ENCODE measurements at regions not wholly inside any gene's neighbourhood (a gene's known extent, or its start where the extent isn't known, plus 50 kb on each side); places are given as distances from the start of the nearest gene placed in this dataset.

DNA sequence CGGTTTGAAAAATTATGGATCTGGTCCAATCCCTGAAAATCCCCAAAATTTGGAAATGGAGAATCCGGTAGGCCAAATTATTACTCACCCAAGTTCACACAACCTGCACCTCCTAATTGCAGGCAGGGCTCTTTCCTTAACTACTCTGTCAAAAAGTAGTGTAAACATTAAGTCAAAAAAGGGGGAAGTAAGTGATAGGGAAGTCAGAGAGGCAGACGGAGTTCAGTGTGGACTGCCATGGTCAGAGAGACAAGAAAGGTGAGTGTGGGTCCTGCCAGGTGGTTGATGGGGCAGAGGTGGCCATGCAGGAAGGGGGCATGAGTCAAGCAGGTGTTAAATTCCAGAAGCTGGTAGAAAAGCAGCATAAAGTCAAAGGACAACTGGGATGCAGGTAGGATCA, 83.5 kb upstream of the CALM2 start:
- no peak overlapping the region for H3K4me3 ChIP-seq (ENCODE audit: low read depth, low read length)
- no peaks in the 10 kb centered on the region for H3K9me3 ChIP-seq (ENCODE audit: control insufficient read depth, insufficient read depth, low read length)
- no peaks in the 10 kb centered on the region for H3K36me3 ChIP-seq (ENCODE audit: control insufficient read depth, insufficient read depth, low read length)
- H3K27me3 ChIP-seq (ENCODE audit: control insufficient read depth, insufficient read depth, low read length): no peaks in the 10 kb centered on the region
- no peak overlapping the region for H3K9ac ChIP-seq (ENCODE audit: low read depth, low read length)
- peaks cover 6% of the 10 kb centered on the region for H3K4me1 ChIP-seq (ENCODE audit: control insufficient read depth, insufficient read depth, low read length)

DNA sequence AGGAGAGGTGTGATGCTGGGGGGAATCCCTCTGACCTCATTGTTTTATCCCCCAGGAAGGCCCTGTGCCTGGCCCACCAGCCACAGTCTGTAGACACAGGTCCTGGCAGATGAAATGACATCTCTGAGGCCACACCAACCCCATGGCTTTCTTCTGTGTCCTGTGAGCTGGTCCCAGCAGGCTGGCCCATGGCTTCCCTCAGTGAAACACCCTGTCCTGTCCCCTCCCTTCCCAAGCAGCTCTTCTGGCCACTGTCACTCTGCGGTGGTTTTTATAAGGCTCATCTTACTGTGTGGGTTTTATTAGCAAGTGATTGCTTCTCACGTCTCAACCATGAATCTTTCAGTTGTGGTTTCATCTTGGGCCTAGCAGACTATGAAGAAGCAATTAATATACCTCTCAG, 81.6 kb upstream of the CALM2 start:
- Histone ChIP-seq H3K9ac (ENCODE audit: low read depth, low read length) (no peak overlapping the region), H3K36me3 (ENCODE audit: control insufficient read depth, insufficient read depth, low read length) (no peaks in the 10 kb centered on the region), H3K9me3 (ENCODE audit: control insufficient read depth, insufficient read depth, low read length) (no peaks in the 10 kb centered on the region), H3K4me1 (ENCODE audit: control insufficient read depth, insufficient read depth, low read length) (peaks cover 6% of the 10 kb centered on the region), H3K27me3 (ENCODE audit: control insufficient read depth, insufficient read depth, low read length) (no peaks in the 10 kb centered on the region), H3K4me3 (ENCODE audit: low read depth, low read length) (no peak overlapping the region)

DNA sequence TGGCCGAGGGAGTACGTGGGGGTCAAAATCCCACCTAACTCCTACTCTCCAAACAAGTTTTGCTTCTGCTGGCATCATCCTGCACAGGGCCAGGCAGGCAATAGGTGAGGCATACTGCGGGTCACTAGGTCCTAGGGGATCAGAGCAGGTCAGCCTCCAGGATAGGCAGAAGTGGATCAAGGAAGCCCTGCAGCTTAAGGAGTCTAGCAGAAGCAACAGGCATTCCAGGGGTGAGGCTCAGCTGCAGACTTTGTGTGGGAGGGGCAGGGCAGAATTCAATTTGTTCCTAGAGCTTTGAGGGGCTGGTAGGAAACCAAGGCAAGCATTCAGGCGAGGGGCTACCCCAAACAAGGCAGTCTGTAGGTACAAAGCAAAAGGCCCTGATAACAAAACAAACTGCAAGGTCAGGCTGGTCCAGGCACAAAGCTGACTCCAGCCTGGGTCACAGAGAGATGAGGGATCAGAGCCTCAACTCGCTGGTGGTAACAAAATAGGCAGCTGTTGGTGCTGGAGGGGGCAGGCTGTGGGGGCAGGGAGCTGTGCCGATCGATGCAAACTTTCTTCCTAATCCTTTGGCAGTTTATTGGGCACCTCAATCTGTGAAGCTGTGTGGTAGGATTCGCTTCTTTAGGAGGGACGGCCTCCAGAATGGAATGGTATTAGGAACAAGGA, 80.2 kb upstream of the CALM2 start:
- H3K36me3 ChIP-seq (ENCODE audit: control insufficient read depth, insufficient read depth, low read length): no peaks in the 10 kb centered on the region
- H3K27me3 ChIP-seq (ENCODE audit: control insufficient read depth, insufficient read depth, low read length): no peaks in the 10 kb centered on the region
- no peak overlapping the region for H3K4me3 ChIP-seq (ENCODE audit: low read depth, low read length)
- H3K9ac ChIP-seq (ENCODE audit: low read depth, low read length): no peak overlapping the region
- H3K9me3 ChIP-seq (ENCODE audit: control insufficient read depth, insufficient read depth, low read length): no peaks in the 10 kb centered on the region
- H3K4me1 ChIP-seq (ENCODE audit: control insufficient read depth, insufficient read depth, low read length): peaks cover 6% of the 10 kb centered on the region

DNA sequence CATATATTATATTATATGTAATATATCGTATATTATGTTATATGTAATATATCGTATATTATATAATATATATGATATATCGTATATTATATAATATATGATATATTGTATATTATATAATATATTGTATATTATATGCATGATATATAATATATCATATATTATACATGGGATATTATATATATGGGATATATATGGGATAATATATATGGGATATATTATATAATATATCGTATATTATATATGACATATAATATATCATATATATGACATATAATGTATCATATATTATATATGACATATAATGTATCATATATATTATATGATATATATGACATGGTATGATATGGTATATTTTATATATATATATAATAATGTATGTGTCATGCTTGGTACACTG, 79.5 kb upstream of the CALM2 start:
- Histone ChIP-seq H3K36me3 (ENCODE audit: control insufficient read depth, insufficient read depth, low read length) (no peaks in the 10 kb centered on the region), H3K27me3 (ENCODE audit: control insufficient read depth, insufficient read depth, low read length) (no peaks in the 10 kb centered on the region), H3K9ac (ENCODE audit: low read depth, low read length) (no peak overlapping the region), H3K9me3 (ENCODE audit: control insufficient read depth, insufficient read depth, low read length) (no peaks in the 10 kb centered on the region), H3K4me3 (ENCODE audit: low read depth, low read length) (no peak overlapping the region), H3K4me1 (ENCODE audit: control insufficient read depth, insufficient read depth, low read length) (peaks cover 6% of the 10 kb centered on the region)

DNA sequence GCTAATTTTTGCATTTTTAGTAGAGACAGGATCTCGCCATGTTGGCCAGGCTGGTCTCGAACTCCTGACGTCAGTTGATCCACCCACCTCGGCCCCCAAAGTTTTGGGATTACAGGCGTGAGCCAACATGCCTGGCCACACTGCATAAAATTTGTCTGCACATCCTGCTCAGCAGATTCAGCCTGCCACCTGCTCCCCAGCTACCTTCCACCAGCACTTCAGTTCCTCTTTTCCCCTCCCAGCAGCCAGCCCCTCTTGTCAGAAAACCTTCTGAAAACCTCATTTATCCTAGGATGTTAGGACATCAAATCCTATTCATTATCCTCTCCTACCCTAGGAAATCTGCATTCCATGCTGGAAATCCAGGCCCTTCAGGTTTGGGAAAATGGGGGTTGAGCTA, 78.2 kb upstream of the CALM2 start:
- H3K4me1 ChIP-seq (ENCODE audit: control insufficient read depth, insufficient read depth, low read length): peaks cover 6% of the 10 kb centered on the region
- H3K36me3 ChIP-seq (ENCODE audit: control insufficient read depth, insufficient read depth, low read length): no peaks in the 10 kb centered on the region
- no peak overlapping the region for H3K9ac ChIP-seq (ENCODE audit: low read depth, low read length)
- no peak overlapping the region for H3K4me3 ChIP-seq (ENCODE audit: low read depth, low read length)
- H3K27me3 ChIP-seq (ENCODE audit: control insufficient read depth, insufficient read depth, low read length): no peaks in the 10 kb centered on the region
- no peaks in the 10 kb centered on the region for H3K9me3 ChIP-seq (ENCODE audit: control insufficient read depth, insufficient read depth, low read length)

DNA sequence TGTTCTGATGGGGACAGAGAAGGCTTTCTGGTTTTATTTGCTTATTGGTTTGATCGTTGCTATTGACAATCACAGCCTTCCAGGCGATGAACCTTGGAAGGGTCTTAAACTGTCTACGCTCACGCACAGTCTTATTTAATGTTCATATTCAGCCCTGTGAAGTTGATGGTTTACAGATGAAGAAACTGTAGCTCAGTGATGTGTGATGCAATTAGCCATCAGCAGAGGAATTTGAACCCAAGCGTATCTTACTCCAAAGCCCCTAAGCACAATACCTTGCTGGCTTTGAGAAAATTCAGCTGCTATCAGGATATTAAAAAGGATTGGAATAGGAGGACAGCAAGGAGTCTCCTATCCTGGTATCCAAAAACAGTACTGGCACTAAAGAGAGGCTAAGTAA, 77.1 kb upstream of the CALM2 start:
- Histone ChIP-seq H3K9me3 (ENCODE audit: control insufficient read depth, insufficient read depth, low read length) (no peaks in the 10 kb centered on the region), H3K9ac (ENCODE audit: low read depth, low read length) (no peak overlapping the region), H3K36me3 (ENCODE audit: control insufficient read depth, insufficient read depth, low read length) (no peaks in the 10 kb centered on the region), H3K4me1 (ENCODE audit: control insufficient read depth, insufficient read depth, low read length) (peaks cover 10% of the 10 kb centered on the region), H3K27me3 (ENCODE audit: control insufficient read depth, insufficient read depth, low read length) (no peaks in the 10 kb centered on the region), H3K4me3 (ENCODE audit: low read depth, low read length) (no peak overlapping the region)

DNA sequence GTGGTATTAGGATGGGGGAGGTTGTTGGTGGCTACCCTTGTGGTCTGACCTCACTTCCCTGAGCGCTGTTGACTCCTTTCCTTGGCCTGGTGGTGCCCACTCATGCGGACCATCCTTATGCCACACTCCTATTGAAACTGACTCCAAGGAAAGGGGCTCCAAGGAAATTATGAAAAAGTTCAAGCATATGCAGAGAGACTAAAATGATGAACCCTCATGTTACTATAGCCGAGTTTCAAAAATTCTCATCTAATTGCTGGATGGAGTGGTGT, 75.0 kb upstream of the CALM2 start:
- Histone ChIP-seq H3K4me1 (ENCODE audit: control insufficient read depth, insufficient read depth, low read length) (peaks cover 4% of the 10 kb centered on the region), H3K9me3 (ENCODE audit: control insufficient read depth, insufficient read depth, low read length) (no peaks in the 10 kb centered on the region), H3K4me3 (ENCODE audit: low read depth, low read length) (no peak overlapping the region), H3K9ac (ENCODE audit: low read depth, low read length) (no peak overlapping the region), H3K27me3 (ENCODE audit: control insufficient read depth, insufficient read depth, low read length) (no peaks in the 10 kb centered on the region), H3K36me3 (ENCODE audit: control insufficient read depth, insufficient read depth, low read length) (no peaks in the 10 kb centered on the region)

DNA sequence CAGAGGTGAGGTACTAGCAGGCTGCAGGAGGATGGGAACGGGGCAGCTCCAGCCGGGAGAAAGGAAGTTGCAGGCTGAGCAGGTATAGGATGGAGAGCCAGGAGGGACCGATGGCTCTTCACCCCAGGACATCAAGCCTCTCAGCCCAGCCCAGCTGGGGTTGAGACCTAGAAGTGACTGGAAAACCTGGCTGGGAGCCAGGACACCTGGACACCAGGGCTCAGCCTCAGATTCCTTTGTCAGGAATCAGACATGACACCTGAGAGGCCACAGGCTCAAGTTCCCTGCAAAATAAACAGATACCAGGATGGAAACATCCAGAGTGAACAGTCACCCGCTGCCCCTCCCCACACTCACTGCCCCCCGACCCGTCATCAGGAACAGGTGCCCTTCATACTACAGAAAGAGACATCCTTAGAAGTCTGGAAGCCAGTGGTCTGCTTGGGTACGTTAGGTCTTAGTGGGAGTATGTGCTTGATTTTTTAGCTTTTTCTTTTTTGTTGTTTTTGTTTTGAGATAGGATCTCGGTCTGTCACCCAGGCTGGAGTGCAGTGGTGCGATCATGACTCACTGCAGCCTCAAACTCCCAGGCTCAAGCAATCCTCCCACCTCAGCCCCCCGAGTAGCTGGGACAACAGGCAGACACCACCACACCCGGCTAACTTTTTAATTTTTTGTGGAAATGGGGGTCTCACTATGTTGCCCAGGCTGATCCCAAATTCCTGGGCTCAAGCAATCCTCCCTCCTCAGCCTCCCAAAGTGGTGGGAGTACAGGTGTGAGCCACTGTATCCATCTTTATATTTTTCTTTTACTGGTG, 74.5 kb upstream of the CALM2 start:
- H3K4me3 ChIP-seq (ENCODE audit: low read depth, low read length): no peak overlapping the region
- H3K4me1 ChIP-seq (ENCODE audit: control insufficient read depth, insufficient read depth, low read length): peaks cover 4% of the 10 kb centered on the region
- no peaks in the 10 kb centered on the region for H3K36me3 ChIP-seq (ENCODE audit: control insufficient read depth, insufficient read depth, low read length)
- H3K9ac ChIP-seq (ENCODE audit: low read depth, low read length): no peak overlapping the region
- no peaks in the 10 kb centered on the region for H3K9me3 ChIP-seq (ENCODE audit: control insufficient read depth, insufficient read depth, low read length)
- H3K27me3 ChIP-seq (ENCODE audit: control insufficient read depth, insufficient read depth, low read length): no peaks in the 10 kb centered on the region

DNA sequence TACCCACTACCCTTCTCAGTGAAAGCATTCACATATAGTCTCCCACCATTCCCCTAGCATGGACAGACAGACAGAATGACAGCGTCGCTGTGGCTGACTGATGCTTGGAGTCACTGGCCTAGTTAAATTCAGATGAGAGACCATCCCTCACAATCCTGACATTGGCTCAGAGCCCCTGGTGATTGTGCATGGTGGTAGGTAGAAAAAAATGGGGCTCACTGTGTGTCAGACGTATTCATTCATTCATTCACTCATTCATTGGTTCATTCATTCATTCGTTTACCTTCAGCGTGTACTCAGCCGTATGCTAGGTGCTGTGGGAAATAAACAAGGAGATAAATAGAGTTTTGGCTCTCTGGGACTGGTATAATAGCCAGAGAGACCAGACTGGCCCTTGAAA, 73.6 kb upstream of the CALM2 start:
- Histone ChIP-seq H3K4me3 (ENCODE audit: low read depth, low read length) (no peak overlapping the region), H3K9ac (ENCODE audit: low read depth, low read length) (no peak overlapping the region), H3K4me1 (ENCODE audit: control insufficient read depth, insufficient read depth, low read length) (peaks cover 4% of the 10 kb centered on the region), H3K27me3 (ENCODE audit: control insufficient read depth, insufficient read depth, low read length) (no peaks in the 10 kb centered on the region), H3K36me3 (ENCODE audit: control insufficient read depth, insufficient read depth, low read length) (no peaks in the 10 kb centered on the region), H3K9me3 (ENCODE audit: control insufficient read depth, insufficient read depth, low read length) (no peaks in the 10 kb centered on the region)

DNA sequence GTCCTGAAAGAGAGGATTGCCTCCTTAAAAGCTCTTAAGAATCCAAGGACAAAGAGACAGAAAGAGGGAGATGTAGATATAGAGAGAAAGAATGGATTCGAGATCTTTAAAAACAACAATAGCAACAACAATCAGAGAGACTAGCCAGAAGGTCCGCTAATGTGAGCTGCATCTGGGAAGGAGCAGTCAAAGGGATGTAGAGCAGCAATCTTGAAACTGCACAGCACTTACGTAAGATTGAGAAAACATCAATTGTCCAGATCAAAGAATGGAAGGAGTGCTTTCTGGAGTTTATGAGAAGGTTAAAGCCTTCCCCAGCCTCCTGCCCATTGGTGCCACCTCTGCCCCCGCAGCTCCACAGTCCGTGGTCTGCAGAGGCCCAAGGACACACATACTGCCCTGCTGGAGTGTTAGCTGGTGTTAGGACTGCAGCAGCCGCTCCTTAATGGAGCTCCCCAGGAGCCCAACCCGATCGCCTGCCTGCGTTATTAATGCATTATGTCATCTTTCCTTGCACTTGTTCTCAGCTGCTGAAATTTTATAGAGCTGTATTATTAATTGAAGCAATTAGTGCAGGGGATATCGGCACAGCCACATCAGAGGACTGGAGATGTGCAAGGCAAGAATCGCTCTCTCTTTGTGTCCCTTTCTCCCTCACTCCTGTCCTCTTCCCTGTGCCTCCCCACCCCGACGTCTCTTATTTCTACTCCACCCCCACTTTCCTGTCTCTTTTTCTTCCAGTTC, 73.0 kb upstream of the CALM2 start:
- H3K9ac ChIP-seq (ENCODE audit: low read depth, low read length): no peak overlapping the region

DNA sequence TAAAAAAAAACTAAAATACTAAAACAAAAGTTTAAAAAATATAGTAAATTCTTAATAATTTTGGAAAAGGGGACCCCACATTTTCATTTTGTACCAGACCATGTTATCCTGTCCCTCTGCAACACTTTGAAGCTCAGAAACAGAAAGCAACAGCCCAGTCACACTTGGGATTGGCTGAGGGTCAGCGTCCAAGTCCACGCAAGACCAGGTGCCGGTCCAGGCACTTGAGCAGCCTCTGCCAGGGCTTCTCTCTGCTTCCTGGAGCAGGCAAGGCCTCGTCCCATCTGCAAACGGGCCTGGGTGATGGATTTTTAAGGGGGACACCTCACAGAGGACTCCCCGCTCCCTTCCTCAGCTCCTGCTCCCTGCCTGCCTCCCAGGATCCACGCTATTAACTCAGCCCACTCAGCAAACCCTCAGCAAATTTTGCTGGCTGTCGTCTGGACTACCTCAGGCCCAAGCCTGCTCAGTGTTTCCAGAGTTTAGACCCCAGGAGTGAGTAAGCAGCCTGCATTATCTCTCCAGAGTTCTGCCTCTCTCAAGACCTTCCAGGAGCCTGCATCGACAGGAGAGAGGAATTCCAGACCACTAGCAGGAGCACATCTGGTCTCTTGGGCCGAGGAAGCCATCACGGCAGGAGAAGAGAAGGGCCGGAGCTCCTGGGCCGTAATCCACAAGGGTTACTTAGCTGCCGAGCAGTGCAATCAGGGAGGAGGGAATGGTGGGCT, 67.4 kb upstream of the CALM2 start:
- H3K9me3 ChIP-seq (ENCODE audit: control insufficient read depth, insufficient read depth, low read length): no peaks in the 10 kb centered on the region
- H3K9ac ChIP-seq (ENCODE audit: low read depth, low read length): no peak overlapping the region
- H3K4me3 ChIP-seq (ENCODE audit: low read depth, low read length): no peak overlapping the region
- no peaks in the 10 kb centered on the region for H3K27me3 ChIP-seq (ENCODE audit: control insufficient read depth, insufficient read depth, low read length)
- peaks cover 11% of the 10 kb centered on the region for H3K4me1 ChIP-seq (ENCODE audit: control insufficient read depth, insufficient read depth, low read length)
- no peaks in the 10 kb centered on the region for H3K36me3 ChIP-seq (ENCODE audit: control insufficient read depth, insufficient read depth, low read length)

More for the DNA sequence above, 73.0 kb upstream of the CALM2 start:
- Histone ChIP-seq H3K27me3 (ENCODE audit: control insufficient read depth, insufficient read depth, low read length) (no peaks in the 10 kb centered on the region), H3K36me3 (ENCODE audit: control insufficient read depth, insufficient read depth, low read length) (no peaks in the 10 kb centered on the region), H3K9me3 (ENCODE audit: control insufficient read depth, insufficient read depth, low read length) (no peaks in the 10 kb centered on the region), H3K4me1 (ENCODE audit: control insufficient read depth, insufficient read depth, low read length) (peaks cover 4% of the 10 kb centered on the region), H3K4me3 (ENCODE audit: low read depth, low read length) (no peak overlapping the region)
